ENCODE measurements at regions not wholly inside any gene's neighbourhood (a gene's known extent, or its start where the extent isn't known, plus 50 kb on each side); places are given as distances from the start of the nearest gene placed in this dataset.

DNA sequence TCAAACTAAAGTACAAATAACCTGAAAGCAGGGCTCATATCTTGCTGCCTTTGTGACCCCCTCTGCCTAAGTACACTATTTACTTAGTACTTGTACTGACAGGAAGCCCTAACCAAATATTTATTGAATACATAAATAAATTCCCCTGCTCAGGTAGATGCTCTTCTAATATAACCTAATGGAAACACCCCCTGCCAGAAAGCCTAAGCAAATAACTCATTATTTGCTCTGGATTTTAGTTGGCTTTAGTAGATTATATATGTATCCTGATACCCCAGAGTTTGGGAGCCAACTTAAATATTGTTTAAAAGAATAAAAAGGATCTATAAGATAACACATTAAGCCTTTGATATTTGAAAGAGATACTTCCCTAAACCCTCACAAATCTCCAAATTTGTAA lies 318.2 kb downstream of the PPP1R2C start:
- H3K9me3 ChIP-seq (replicated peaks; ENCODE audit: control insufficient read depth, insufficient read depth, low read depth, low read length) = no peaks in the 10 kb centered on the region
- H3K9me1 ChIP-seq (ENCODE audit: control insufficient read depth, insufficient read depth, low read length) = no peaks in the 10 kb centered on the region
- POLR2A ChIA-PET = no interaction called here
- H3K36me3 ChIP-seq (ENCODE audit: control insufficient read depth, insufficient read depth, low read length) = no peaks in the 10 kb centered on the region
- no peak overlapping the region for H3K9ac ChIP-seq (ENCODE audit: insufficient read depth in 1 of 2, low read depth in 2 of 2, low read length in 2 of 2)
- no peak for DNase-seq (ENCODE audit: extremely low read depth in 1 of 4, low spot score in 3 of 4)
- no peak overlapping the region for H3K27ac ChIP-seq (ENCODE audit: extremely low read depth, low read depth, low read length)
- H3K79me2 ChIP-seq (ENCODE audit: control insufficient read depth, insufficient read depth, low read length) = no peaks in the 10 kb centered on the region
- H3K4me3 ChIP-seq = no peak overlapping the region
- no peak for TF ChIP-seq ZBTB7A (IDR thresholded peaks at IDR 0.05; ENCODE audit: borderline replicate concordance, control insufficient read depth, low read depth, low read length)
- TF ChIP-seq, protein P1, sequence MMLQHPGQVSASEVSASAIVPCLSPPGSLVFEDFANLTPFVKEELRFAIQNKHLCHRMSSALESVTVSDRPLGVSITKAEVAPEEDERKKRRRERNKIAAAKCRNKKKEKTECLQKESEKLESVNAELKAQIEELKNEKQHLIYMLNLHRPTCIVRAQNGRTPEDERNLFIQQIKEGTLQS (IDR thresholded peaks at IDR 0.05) = no peak
- TF ChIP-seq, protein P1 (CRISPR knock-in tag; conservative IDR thresholded peaks at IDR 0.05) = no peak
- no TSS peak for BruUV-seq (replicated peaks)
- ATAC-seq = no peak
- H3K4me2 ChIP-seq (ENCODE audit: insufficient read depth, low read length) = no peak overlapping the region
- H3K4me1 ChIP-seq (replicated peaks in 1 of 2; ENCODE audit: control insufficient read depth in 2 of 2, insufficient read depth in 2 of 2, low read length in 2 of 2) = no peaks in the 10 kb centered on the region
- intact Hi-C loops (cut with micrococcal nuclease) (no loop called here), in situ Hi-C loops (cut with MboI) (no loop called here)
- H2AFZ ChIP-seq (ENCODE audit: low read depth, low read length) = no peak overlapping the region
- CTCF ChIA-PET (ENCODE audit: low intra/inter-chr PET ratio) = no interaction called here
- no peaks in the 10 kb centered on the region for H4K20me1 ChIP-seq (replicated peaks; ENCODE audit: control insufficient read depth, insufficient read depth, low read length)
- no peaks in the 10 kb centered on the region for H3K27me3 ChIP-seq (ENCODE audit: control insufficient read depth in 2 of 2, insufficient read depth in 2 of 2, low read length in 2 of 2)
- FAIRE-seq = no peak

- TF ChIP-seq, protein P2, sequence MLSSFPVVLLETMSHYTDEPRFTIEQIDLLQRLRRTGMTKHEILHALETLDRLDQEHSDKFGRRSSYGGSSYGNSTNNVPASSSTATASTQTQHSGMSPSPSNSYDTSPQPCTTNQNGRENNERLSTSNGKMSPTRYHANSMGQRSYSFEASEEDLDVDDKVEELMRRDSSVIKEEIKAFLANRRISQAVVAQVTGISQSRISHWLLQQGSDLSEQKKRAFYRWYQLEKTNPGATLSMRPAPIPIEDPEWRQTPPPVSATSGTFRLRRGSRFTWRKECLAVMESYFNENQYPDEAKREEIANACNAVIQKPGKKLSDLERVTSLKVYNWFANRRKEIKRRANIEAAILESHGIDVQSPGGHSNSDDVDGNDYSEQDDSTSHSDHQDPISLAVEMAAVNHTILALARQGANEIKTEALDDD (IDR thresholded peaks at IDR 0.05) = no peak
- TF ChIP-seq, protein P3, sequence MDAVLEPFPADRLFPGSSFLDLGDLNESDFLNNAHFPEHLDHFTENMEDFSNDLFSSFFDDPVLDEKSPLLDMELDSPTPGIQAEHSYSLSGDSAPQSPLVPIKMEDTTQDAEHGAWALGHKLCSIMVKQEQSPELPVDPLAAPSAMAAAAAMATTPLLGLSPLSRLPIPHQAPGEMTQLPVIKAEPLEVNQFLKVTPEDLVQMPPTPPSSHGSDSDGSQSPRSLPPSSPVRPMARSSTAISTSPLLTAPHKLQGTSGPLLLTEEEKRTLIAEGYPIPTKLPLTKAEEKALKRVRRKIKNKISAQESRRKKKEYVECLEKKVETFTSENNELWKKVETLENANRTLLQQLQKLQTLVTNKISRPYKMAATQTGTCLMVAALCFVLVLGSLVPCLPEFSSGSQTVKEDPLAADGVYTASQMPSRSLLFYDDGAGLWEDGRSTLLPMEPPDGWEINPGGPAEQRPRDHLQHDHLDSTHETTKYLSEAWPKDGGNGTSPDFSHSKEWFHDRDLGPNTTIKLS (IDR thresholded peaks at IDR 0.05; ENCODE audit: borderline replicate concordance, low read depth) = no peak
- no peak for TF ChIP-seq THAP12 (CRISPR knock-in tag; IDR thresholded peaks at IDR 0.05)
- no peak for TF ChIP-seq ZNF584 (CRISPR knock-in tag; IDR thresholded peaks at IDR 0.05; ENCODE audit: low read depth)
- no peak for TF ChIP-seq RBM39 (optimal IDR thresholded peaks at IDR 0.05; ENCODE audit: low read depth, low read length)
- no peak for TF ChIP-seq FOXK2 (conservative IDR thresholded peaks at IDR 0.05 in 1 of 2, IDR thresholded peaks at IDR 0.05 in 1 of 2; ENCODE audit: low read depth in 2 of 2)
- TF ChIP-seq PPARD (CRISPR knock-in tag; IDR thresholded peaks at IDR 0.05) = no peak
- H3K4me1 ChIP-seq (replicated peaks in 1 of 2; ENCODE audit: control insufficient read depth in 2 of 2, insufficient read depth in 2 of 2, low read length in 2 of 2) = no peaks in the 10 kb centered on the region
- H3K27me3 ChIP-seq (ENCODE audit: control insufficient read depth in 2 of 2, insufficient read depth in 2 of 2, low read length in 2 of 2) = no peaks in the 10 kb centered on the region
- H3K36me3 ChIP-seq (ENCODE audit: control insufficient read depth, insufficient read depth, low read length) = no peaks in the 10 kb centered on the region
- DNase-seq (ENCODE audit: extremely low read depth in 1 of 4, low spot score in 3 of 4) (no peak), ATAC-seq (no peak), FAIRE-seq (no peak)
- CTCF ChIA-PET (ENCODE audit: low intra/inter-chr PET ratio) = no interaction called here
- intact Hi-C loops (cut with micrococcal nuclease) = no loop called here
- no peak overlapping the region for H3K9ac ChIP-seq (ENCODE audit: insufficient read depth in 1 of 2, low read depth in 2 of 2, low read length in 2 of 2)
- BruUV-seq (replicated peaks) = no TSS peak
- H4K20me1 ChIP-seq (replicated peaks; ENCODE audit: control insufficient read depth, insufficient read depth, low read length) = no peaks in the 10 kb centered on the region
- H3K9me3 ChIP-seq (replicated peaks; ENCODE audit: control insufficient read depth, insufficient read depth, low read depth, low read length) = no peaks in the 10 kb centered on the region
- in situ Hi-C loops (cut with MboI) = no loop called here
- H2AFZ ChIP-seq (ENCODE audit: low read depth, low read length) = no peak overlapping the region
- H3K9me1 ChIP-seq (ENCODE audit: control insufficient read depth, insufficient read depth, low read length) = no peaks in the 10 kb centered on the region
- 6% methylated on average over 9 of the region's 9 CpGs for WGBS (ENCODE audit: insufficient coverage, low coverage, missing lambda C conversion rate)
- H3K4me2 ChIP-seq (ENCODE audit: insufficient read depth, low read length) = no peak overlapping the region
- no peak overlapping the region for H3K27ac ChIP-seq (ENCODE audit: extremely low read depth, low read depth, low read length)
- H3K79me2 ChIP-seq (ENCODE audit: control insufficient read depth, insufficient read depth, low read length) = no peaks in the 10 kb centered on the region
- POLR2A ChIA-PET = no interaction called here
- H3K4me3 ChIP-seq = no peak overlapping the region
Measured at GRCh38 chrX:42456176-42456700, 321.7 kb downstream of the PPP1R2C start.
